Psoas muscle (tissue), 7 donors: ENCODE measurements at regions not wholly inside any gene's neighbourhood (a gene's known extent, or its start where the extent isn't known, plus 50 kb on each side); places are given as distances from the start of the nearest gene placed in this dataset.

Experiments
- ATAC-seq, 4 donors: fragments of 200-7000 bp; cut with Tn5 transposase; one replicate each; pipeline ENCODE4 v1.9.1; 2020; ENCODE audit warnings: moderate library complexity in 3 of 4, mild to moderate bottlenecking in 2 of 4
- DNase-seq, 2 donors: peaks; one replicate each; pipeline ENCODE4 v3.0.0-alpha.2; 2020
- H3K27ac ChIP-seq: fragments of 200-600 bp; one replicate; pipeline ENCODE4 v1.8.0; 2022
- H3K27me3 ChIP-seq, 3 donors: fragments of 200-600 bp in 1 of 3; one replicate each; pipeline versions ENCODE4 v1.6.1 to v1.8.0; 2013 to 2022; ENCODE audit warnings: low read length in 2 of 3, mild to moderate bottlenecking in 2 of 3, moderate library complexity in 1 of 3; ENCODE audit not compliant: insufficient read depth in 3 of 3
- H3K36me3 ChIP-seq, 2 donors: fragments of 200-600 bp in 1 of 2; one replicate each; pipeline versions ENCODE4 v1.6.1 to v1.8.0; 2013 to 2022; ENCODE audit warnings: low read depth in 1 of 2, mild to moderate bottlenecking in 1 of 2, moderate library complexity in 1 of 2; ENCODE audit not compliant: insufficient read depth in 1 of 2
- H3K4me1 ChIP-seq: fragments of 200-600 bp; one replicate; pipeline ENCODE4 v1.8.0; 2022
- H3K4me3 ChIP-seq: fragments of 200-600 bp; one replicate; pipeline ENCODE4 v1.8.0; 2022; ENCODE audit warnings: mild to moderate bottlenecking
- H3K9me3 ChIP-seq: fragments of 200-600 bp; one replicate; pipeline ENCODE4 v1.8.0; 2022
- WGBS, 3 donors: extraction: QIAGEN DNeasy Blood & Tissue Kit; methylation state at CpG; one replicate each; pipeline versions ENCODE4 v1.1.6 to v1.1.7; 2013; 5-methylcytosine and 5-hydroxymethylcytosine counted together
- intact Hi-C, 2 donors: fragments of 100-400 bp; cut with DNase I; formaldehyde crosslinking; loops; one replicate each; pipeline versions ENCODE4 v1.11.0 to v1.14.2; 2022
- TF ChIP-seq, protein P1 (sequence below): fragments of 200-600 bp; IDR thresholded peaks from one replicate; pipeline ENCODE4 v1.8.0; 2022; ENCODE audit warnings: antibody characterized with exemption
- donor health status: healthy with polysubstance abuse.
- donor health status: DM: no; HTN: no; CAD: no; lungs with moderate emphysema.
- donor health status: Bipolar disorder and iron deficiency.
- donor health status: healthy.
- donor health status: DM: yes; HTN: yes; CAD: no.
- donor health status: DM: no; HTN: no; CAD: no.
- donor health status: DM: yes; HTN: yes; CAD: no.

DNA sequence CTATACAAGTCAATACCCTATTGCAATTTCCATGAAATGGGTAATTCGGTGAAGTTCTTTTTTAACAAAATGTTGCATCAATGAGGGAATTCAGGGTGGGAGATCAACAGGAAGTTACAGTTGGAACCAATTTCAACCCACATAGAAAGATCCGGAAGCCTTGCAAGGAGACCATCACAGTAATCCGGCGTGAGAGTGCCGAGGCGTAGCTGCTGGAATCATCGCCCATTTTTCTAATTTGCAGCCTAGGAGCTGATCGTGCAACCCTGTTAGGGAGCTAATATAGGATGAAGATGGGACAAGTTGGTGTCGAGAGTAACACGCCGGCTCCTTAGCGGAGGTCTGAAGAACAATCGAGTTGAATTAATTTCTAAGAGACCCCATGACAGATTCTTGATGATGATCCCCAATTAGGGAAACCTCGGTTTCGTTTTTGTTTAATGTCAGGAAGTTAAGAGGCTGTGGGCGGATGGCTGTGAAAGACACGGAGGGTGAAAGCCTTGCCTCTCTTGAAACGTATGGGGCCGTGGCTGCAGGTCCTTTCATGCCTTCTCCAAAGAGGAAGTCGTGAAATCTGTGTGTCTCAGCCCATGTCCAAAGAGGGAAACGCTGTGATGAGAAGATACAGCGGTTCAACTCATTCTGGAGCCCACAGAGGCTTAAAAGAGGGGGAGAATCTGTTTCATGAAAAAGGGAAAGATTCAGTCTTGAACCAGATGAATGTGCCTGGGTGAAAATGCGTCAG is 51.2 kb upstream of the CARD11 start:
- no peaks in the 10 kb centered on the region for H3K9me3 ChIP-seq
- WGBS, 3 donors, result 74 to 76% (median 76%) methylated on average over 23 of the region's 23 CpGs
- intact Hi-C loops, result no loop called here
- H3K27ac ChIP-seq, result no peak overlapping the region
- TF ChIP-seq, protein P1, sequence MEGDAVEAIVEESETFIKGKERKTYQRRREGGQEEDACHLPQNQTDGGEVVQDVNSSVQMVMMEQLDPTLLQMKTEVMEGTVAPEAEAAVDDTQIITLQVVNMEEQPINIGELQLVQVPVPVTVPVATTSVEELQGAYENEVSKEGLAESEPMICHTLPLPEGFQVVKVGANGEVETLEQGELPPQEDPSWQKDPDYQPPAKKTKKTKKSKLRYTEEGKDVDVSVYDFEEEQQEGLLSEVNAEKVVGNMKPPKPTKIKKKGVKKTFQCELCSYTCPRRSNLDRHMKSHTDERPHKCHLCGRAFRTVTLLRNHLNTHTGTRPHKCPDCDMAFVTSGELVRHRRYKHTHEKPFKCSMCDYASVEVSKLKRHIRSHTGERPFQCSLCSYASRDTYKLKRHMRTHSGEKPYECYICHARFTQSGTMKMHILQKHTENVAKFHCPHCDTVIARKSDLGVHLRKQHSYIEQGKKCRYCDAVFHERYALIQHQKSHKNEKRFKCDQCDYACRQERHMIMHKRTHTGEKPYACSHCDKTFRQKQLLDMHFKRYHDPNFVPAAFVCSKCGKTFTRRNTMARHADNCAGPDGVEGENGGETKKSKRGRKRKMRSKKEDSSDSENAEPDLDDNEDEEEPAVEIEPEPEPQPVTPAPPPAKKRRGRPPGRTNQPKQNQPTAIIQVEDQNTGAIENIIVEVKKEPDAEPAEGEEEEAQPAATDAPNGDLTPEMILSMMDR, result no peak
- no peaks in the 10 kb centered on the region for H3K27me3 ChIP-seq
- DNase-seq, result no peak
- H3K36me3 ChIP-seq, result no peaks in the 10 kb centered on the region
- no peak for ATAC-seq
- H3K4me3 ChIP-seq, result no peak overlapping the region
- H3K4me1 ChIP-seq, result no peaks in the 10 kb centered on the region

DNA sequence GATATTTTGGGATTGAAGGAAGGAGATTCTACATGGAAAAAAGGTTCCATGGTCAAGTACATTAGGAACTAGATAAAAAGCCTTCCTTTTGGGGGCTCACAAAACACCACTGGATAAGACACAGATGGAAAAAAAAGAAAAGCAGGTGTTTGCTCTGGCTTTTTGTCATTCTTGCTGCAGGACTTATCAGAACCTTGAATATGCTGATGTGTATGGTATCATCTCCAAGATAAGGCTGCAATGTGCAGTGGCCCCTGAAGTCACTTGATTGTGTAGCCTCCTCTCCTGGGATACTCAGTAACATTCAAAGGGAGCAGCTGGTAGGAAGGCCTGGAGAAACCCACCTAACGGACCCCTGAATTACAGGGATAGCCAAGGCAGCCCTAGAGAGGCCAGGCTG is 54.1 kb upstream of the CARD11 start:
- Histone ChIP-seq H3K36me3 (no peaks in the 10 kb centered on the region), H3K4me1 (no peaks in the 10 kb centered on the region), H3K9me3 (no peaks in the 10 kb centered on the region), H3K27me3 (no peaks in the 10 kb centered on the region), H3K27ac (no peak overlapping the region), H3K4me3 (no peak overlapping the region)
- 80 to 89% (median 85%) methylated on average over 1 of the region's 1 CpG for WGBS, 3 donors
- DNase-seq, result no peak
- TF ChIP-seq, protein P1, result no peak
- intact Hi-C loops, result no loop called here
- ATAC-seq, result no peak

DNA sequence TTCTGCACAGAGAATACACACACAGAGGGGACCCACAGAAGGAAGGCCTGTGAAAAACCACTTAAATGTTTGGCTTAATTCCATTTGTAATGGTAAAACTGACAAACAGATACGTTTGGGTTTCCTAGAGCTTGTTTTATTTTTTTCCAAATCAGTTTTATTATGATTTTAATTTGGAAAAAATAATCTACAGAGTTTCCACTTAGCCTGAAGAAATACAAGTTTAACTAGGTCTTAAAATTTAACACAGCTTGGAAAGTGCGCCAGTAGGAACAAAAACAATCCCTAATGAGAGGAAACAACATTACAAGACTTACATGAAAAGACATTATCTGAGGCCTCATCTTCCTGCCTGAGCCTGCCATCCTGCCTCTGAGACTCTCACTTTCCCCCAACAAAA is 58.5 kb upstream of the CARD11 start:
- TF ChIP-seq, protein P1, result no peak
- Histone ChIP-seq H3K4me3 (no peak overlapping the region), H3K27ac (no peak overlapping the region), H3K36me3 (no peaks in the 10 kb centered on the region), H3K27me3 (peaks cover 0 to 3% (median 0%) of the 10 kb centered on the region in 3 donors), H3K4me1 (no peaks in the 10 kb centered on the region), H3K9me3 (no peaks in the 10 kb centered on the region)
- 39 to 55% (median 46%) methylated on average over 2 of the region's 2 CpGs for WGBS, 3 donors
- intact Hi-C loops, result no loop called here
- ATAC-seq (no peak), DNase-seq (no peak)

DNA sequence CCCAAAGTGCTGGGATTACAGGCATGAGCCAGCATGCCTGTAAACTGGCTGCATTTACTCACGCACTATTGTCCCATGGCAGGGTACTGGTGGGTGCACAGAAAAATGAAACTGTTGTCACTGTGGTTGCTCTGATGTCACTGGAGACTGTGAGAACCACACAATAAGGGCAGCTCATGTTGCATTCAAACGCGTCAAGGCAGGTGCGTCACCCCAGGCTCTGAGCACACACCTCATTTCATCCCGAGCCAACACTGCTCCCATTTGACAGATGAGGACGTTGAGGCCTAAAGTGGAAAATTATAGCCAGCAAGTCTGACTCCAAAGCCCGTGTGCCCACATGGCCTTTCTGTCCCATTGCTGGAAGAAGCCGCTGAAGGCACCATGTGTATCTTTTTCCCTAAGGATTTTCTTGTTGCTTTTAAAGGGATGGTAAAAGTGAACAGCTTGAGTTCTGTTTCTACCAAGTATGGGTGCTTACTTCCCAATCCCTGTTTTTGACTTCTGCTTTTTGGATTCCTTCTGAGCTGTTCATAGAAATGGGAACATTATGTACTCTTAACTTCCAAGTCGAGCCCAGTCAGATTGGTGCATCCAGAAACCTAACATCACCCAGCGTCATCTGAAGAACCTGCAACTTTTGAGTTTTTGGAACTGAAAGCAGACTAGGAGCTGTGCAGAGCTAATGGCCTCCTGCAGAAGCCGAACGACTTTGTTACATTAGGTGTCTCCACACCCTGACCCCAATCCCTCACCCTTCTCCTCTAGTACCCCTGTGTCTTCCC is 60.1 kb upstream of the CARD11 start:
- Histone ChIP-seq H3K27ac (no peak overlapping the region), H3K4me1 (no peaks in the 10 kb centered on the region), H3K36me3 (no peaks in the 10 kb centered on the region), H3K4me3 (no peak overlapping the region), H3K9me3 (no peaks in the 10 kb centered on the region), H3K27me3 (peaks cover 0 to 3% (median 0%) of the 10 kb centered on the region in 3 donors)
- WGBS, 3 donors, result 77 to 83% (median 79%) methylated on average over 12 of the region's 12 CpGs
- TF ChIP-seq, protein P1, result no peak
- intact Hi-C loops, result loop anchor here in 1 of 2 donors (2.0 kb wide), 1 partner anchor 23 kb away; no protein-coding TSS in a partner anchor
- no peak for ATAC-seq
- no peak for DNase-seq
